Right lobe of liver (tissue), 6 donors: ENCODE measurements at regions not wholly inside any gene's neighbourhood (a gene's known extent, or its start where the extent isn't known, plus 50 kb on each side); places are given as distances from the start of the nearest gene placed in this dataset.

Source experiments
- ATAC-seq, 4 donors: fragments of 200-7000 bp; cut with Tn5 transposase; one replicate each; pipeline ENCODE4 v1.9.1; 2020; ENCODE audit warnings: mild to moderate bottlenecking in 4 of 4, moderate library complexity in 4 of 4
- DNase-seq, 3 donors: peaks; one replicate each; pipeline ENCODE4 v3.0.0-alpha.2; 2020
- H3K27ac ChIP-seq, 3 donors: fragments of 200-600 bp; one replicate each; pipeline ENCODE4 v1.8.0; 2022
- H3K27me3 ChIP-seq, 2 donors: fragments of 200-600 bp; one replicate each; pipeline ENCODE4 v1.8.0; 2022
- H3K36me3 ChIP-seq, 4 donors: fragments of 200-600 bp; sonication (generic) in 1 of 4; one replicate each; pipeline versions ENCODE4 v1.5.1 to v1.8.0; 2017 to 2022; ENCODE audit warnings: control low read depth in 1 of 4
- H3K4me1 ChIP-seq, 4 donors: fragments of 200-600 bp; sonication (generic) in 1 of 4; one replicate each; pipeline versions ENCODE4 v1.5.1 to v1.8.0; 2017 to 2022; ENCODE audit warnings: control low read depth in 1 of 4
- H3K4me3 ChIP-seq, 3 donors: fragments of 200-600 bp; one replicate each; pipeline ENCODE4 v1.8.0; 2022
- H3K9me3 ChIP-seq, 4 donors: fragments of 200-600 bp; sonication (generic) in 1 of 4; one replicate each; pipeline versions ENCODE4 v1.5.1 to v1.8.0; 2017 to 2022; ENCODE audit warnings: control low read depth in 1 of 4
- CTCF ChIP-seq, 4 donors: fragments of 200-600 bp in 3 of 4; fragments of 450-650 bp in 1 of 4; IDR thresholded peaks; one replicate each; pipeline versions ENCODE4 v1.5.1 to v1.8.0; 2016 to 2022; ENCODE audit warnings: antibody characterized with exemption in 4 of 4, mild to moderate bottlenecking in 2 of 4
- POLR2A ChIP-seq: fragments of 450-650 bp; IDR thresholded peaks from one replicate; pipeline ENCODE4 v1.6.1; 2017; ENCODE audit warnings: antibody characterized with exemption, mild to moderate bottlenecking
- WGBS: methylation state at CpG from one replicate; pipeline ENCODE4 v1.1.6; 2018; ENCODE audit warnings: low coverage, low lambda C conversion rate; ENCODE audit not compliant: insufficient coverage; ENCODE audit errors: missing lambda C conversion rate; 5-methylcytosine and 5-hydroxymethylcytosine counted together
- intact Hi-C, 2 donors: fragments of 100-400 bp; cut with DNase I; formaldehyde crosslinking; loops; one replicate each; pipeline versions ENCODE4 v1.11.2 to v1.14.1; 2022
- donor health status: DM: no; HTN: yes; CAD: no.
- donor health status: DM: no; HTN: no; CAD: no.
- donor health status: DM: no; HTN: no; CAD: no.
- donor health status: DM: no; HTN: yes; CAD: no.
- donor health status: DM: no; HTN: yes; CAD: no.

GRCh38 chr5:143870362-143870761 lies 58.4 kb downstream of the HMHB1 start:
- no peak overlapping the region for H3K4me3 ChIP-seq
- H3K36me3 ChIP-seq = no peaks in the 10 kb centered on the region
- peaks cover 0 to 6% (median 0%) of the 10 kb centered on the region in 4 donors for H3K4me1 ChIP-seq
- no peaks in the 10 kb centered on the region for H3K9me3 ChIP-seq
- 86% methylated on average over 1 of the region's 1 CpG for WGBS
- DNase-seq (no peak), ATAC-seq (no peak)
- H3K27me3 ChIP-seq = no peaks in the 10 kb centered on the region
- intact Hi-C loops = no loop called here
- no peak overlapping the region for H3K27ac ChIP-seq
- TF ChIP-seq CTCF (IDR thresholded peaks at IDR 0.05) (no peak), POLR2A (no peak)

- H3K4me1 ChIP-seq = peaks cover 0 to 6% (median 0%) of the 10 kb centered on the region in 4 donors
- H3K4me3 ChIP-seq = no peak overlapping the region
- no peak overlapping the region for H3K27ac ChIP-seq
- H3K9me3 ChIP-seq = no peaks in the 10 kb centered on the region
- intact Hi-C loops = no loop called here
- WGBS = 90% methylated on average over 5 of the region's 5 CpGs
- no peaks in the 10 kb centered on the region for H3K27me3 ChIP-seq
- H3K36me3 ChIP-seq = no peaks in the 10 kb centered on the region
- ATAC-seq (no peak), DNase-seq (no peak)
- TF ChIP-seq CTCF (IDR thresholded peaks at IDR 0.05) (no peak), POLR2A (no peak)
These were observed 59.1 kb downstream of the HMHB1 start for GRCh38 chr5:143870871-143871632.

DNA sequence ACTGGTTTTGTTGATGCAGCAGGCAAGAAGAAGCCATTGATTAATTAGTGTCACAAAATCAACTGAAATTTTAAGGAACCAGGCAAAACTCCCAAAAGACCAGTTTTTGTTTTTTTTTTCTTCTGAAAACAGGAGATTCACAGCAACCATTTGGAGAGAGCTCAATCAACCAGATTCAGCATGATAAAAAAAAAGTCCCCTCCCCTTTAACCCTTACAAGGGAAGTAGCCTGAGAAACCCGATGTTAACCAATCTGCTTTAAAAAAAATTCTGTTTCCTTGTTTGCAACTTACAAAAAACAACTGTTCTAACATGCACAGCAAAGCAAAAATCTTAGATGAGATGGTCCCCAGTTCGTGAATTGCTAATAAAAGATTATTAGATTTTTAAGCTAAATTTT lies 59.7 kb downstream of the HMHB1 start:
- no peaks in the 10 kb centered on the region for H3K9me3 ChIP-seq
- DNase-seq (no peak), ATAC-seq (no peak)
- H3K4me3 ChIP-seq = no peak overlapping the region
- no peaks in the 10 kb centered on the region for H3K27me3 ChIP-seq
- TF ChIP-seq POLR2A (no peak), CTCF (IDR thresholded peaks at IDR 0.05) (no peak)
- no peaks in the 10 kb centered on the region for H3K36me3 ChIP-seq
- peaks cover 0 to 6% (median 0%) of the 10 kb centered on the region in 4 donors for H3K4me1 ChIP-seq
- intact Hi-C loops = no loop called here
- WGBS = 71% methylated on average over 2 of the region's 2 CpGs
- no peak overlapping the region for H3K27ac ChIP-seq

DNA sequence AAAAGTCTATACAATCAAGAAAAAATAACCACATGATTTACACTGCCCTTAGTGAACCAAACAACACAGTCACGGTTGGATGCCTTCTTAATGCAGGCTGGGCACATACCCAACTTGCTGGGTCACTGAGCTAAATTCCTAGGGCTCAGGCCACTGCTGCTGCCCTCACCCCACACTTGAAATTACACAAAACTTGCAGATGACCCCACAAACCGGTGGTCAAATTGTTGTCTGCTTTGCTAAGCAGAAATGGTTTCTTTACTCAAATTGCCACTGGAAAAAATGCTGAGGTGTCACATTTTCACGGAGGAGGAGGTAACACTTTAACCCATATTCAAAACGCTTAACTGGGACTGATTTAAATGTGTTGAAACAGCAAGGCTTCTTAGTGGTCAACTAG lies 62.4 kb downstream of the HMHB1 start:
- intact Hi-C loops = no loop called here
- ATAC-seq = peak in 2 of 4 donors; percentile 26 to 61
- Histone ChIP-seq H3K9me3 (no peaks in the 10 kb centered on the region), H3K36me3 (no peaks in the 10 kb centered on the region), H3K4me1 (peaks cover 0 to 6% (median 0%) of the 10 kb centered on the region in 4 donors), H3K4me3 (no peak overlapping the region), H3K27ac (no peak overlapping the region), H3K27me3 (no peaks in the 10 kb centered on the region)
- TF ChIP-seq POLR2A (no peak), CTCF (IDR thresholded peaks at IDR 0.05) (no peak)
- 11% methylated on average over 4 of the region's 4 CpGs for WGBS
- DNase-seq = no peak
